Activated CD4-positive, alpha-beta T cell treated with anti-CD3 and anti-CD28 coated beads, Interleukin-2, amount 50 U/mL, for 24 hours (primary cell): ENCODE measurements at regions not wholly inside any gene's neighbourhood (a gene's known extent, or its start where the extent isn't known, plus 50 kb on each side); places are given as distances from the start of the nearest gene placed in this dataset.
"Not testable (repeated sequence)": the region's sequence is repeated elsewhere in the genome, so short reads cannot be mapped to it uniquely, and the experiment has no call there.

Experiments
- DNase-seq, 2 donors: peaks; one replicate each; pipeline ENCODE4 v3.0.0-alpha.2; 2020; ENCODE audit warnings: low read depth in 1 of 2, low spot score in 1 of 2

GRCh38 chr11:35046681-35047080 lies 92.3 kb upstream of the CD44 start:
- no peak for DNase-seq

DNA sequence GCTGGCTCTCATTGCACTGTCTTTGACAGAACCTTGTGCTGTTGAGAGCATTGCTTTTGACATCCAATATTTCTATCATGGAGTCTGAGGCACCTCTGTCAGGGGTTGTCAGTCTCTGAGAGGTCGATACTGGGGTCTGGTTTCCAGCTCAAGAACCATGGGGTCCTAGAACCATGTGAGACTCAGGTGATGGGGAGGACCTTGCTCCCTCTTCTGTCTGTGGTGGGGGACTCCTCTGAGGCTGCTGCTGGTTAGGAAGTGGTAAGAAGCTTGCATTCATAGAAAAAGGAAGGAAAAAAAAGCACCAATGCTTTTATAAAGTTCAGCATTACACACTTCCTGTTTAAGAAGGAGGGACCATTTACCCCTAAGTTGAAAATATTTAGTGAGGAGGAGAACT lies 91.8 kb upstream of the CD44 start:
- no peak for DNase-seq

DNA sequence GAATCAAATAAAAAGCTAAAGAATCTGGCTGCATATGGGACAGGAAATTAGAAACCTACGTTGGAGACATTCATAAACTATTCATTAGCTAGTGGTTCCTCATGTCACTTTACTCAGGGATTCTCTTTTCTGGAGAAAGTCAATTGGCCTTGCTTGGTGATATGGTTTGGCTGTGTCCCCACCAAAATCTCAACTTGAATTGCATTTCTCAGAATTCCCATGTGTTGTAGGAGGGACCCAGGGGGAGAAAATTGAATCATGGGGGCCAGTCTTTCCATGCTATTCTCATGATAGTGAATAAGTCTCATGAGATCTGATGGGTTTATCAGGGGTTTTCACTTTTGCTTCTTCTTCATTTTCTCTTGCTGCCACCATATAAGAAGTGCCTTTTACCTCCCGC lies 91.2 kb upstream of the CD44 start:
- no peak for DNase-seq

DNA sequence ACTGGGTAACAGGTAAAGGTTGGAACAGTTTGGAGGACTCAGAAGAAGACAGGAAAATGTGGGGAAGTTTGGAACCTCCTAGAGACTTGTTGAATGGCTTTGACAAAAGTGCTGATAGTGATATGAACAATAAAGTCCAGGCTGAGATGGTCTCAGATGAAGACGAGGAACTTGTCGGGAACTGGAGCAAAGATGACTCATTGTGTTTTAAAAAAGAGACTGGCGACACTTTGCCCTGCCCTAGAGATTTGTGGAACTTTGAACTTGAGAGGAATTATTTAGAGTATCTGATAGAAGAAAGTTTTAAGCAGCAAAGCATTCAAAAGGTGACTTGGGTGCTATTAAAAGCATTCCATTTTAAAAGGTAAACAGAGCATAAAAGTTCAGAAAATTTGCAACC lies 90.6 kb upstream of the CD44 start:
- not testable (repeated sequence) for DNase-seq

GRCh38 chr11:35049859-35050531 lies 89.0 kb upstream of the CD44 start:
- DNase-seq: no peak

DNA sequence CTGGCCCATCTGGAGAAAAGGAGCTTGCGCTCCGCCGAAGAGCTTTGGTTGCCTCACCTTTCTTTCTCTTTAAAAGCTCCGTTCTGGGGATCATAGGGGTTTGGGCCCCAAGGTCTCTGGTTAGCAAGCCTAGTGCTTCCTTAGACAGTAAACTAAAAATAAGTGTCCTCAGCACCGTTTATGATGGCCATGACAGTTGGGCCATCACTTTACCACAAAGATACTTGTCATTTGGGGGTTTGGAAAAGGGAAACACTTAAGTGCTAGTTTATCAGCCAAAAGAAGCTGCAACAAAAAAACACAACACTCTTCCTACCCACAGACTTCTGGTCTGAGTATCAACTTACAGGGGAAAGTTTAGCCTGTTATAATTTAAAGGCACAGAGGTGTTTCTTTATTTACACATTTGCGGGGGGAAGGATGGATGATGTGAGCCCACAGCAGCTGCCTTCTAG lies 88.4 kb upstream of the CD44 start:
- no peak for DNase-seq

GRCh38 chr11:35056391-35057093 lies 82.4 kb upstream of the CD44 start:
- DNase-seq: no peak

GRCh38 chr11:35057926-35058668 lies 80.9 kb upstream of the CD44 start:
- DNase-seq: no peak

DNA sequence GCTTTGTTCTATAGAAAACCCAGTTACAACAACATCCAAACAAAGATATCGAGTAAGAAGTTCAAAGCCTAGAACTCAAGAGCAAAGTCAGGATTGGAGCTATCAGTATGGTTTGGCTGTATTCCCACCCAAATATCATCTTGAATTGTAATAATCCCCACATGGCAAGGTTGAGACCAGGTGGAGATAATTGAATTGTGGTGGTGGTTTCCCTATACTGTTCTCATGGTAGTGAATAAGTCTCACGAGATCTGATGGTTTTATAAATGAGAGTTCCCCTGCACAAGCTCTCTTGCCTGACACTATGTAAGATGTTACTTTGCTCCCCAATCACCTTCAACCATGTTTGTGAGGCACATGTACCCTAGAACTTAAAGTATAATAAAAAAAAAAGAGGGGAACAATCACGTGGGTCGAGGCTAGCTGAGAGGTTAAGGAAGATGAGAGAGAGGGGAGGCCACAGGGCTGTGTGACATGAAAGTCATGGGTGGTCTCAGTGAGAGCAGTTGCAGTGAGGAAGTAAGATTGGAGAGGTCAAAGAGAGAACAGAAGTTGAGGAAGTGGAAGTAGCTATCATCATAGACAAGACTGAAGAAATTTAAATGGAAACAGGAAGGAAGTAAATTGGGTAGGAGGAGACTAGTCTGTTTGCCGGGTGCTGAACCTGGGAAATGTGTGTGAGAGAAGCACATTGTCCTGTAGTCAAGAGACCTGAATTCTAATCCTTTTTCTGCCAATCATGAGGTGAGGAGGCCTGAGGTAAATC lies 80.1 kb upstream of the CD44 start:
- no peak for DNase-seq

GRCh38 chr11:35061516-35062440 lies 77.2 kb upstream of the CD44 start:
- no peak for DNase-seq

DNA sequence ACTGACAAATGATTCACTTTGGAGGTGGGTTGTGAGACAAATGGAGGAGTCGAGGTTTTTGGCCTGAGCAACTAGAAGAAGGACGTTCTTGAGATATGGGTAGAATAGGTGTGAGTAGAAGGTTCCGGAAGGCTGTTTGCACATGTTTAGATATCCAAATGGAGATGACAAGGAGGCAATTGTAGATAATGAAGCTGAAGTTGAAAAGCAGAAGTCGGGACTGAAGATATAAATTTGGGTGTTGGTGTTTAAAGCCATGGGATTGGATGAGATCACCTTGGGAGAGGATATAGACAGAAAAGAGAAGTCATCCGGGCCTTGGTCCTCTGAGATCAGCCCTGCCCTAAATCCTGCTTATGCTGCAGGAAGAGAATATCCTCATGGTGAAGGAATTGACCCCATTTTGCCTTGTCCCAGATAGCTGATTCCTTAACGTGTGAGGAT lies 75.5 kb upstream of the CD44 start:
- no peak for DNase-seq

GRCh38 chr11:35064114-35064800 lies 74.7 kb upstream of the CD44 start:
- DNase-seq: no peak

GRCh38 chr11:35065566-35065965 lies 73.4 kb upstream of the CD44 start:
- no peak for DNase-seq

DNA sequence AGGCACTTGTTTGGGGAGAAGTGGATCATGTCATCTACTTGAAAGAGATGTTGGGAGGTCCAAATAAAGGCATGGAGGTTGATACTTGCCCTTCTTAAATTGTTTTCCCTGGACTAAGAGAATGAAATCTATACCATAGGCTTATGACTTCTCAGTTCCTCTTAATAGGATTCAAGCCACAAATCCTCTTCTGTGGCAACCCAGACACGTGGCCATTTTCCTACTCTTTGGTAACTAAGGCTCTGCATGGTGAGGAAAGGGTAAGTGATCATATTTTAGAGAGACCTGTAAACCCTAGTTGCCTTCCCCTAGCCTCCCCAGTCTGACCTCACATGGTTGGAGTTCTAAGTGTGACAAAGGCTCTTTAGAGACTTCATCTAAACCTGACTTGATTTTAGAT lies 72.9 kb upstream of the CD44 start:
- no peak for DNase-seq

DNA sequence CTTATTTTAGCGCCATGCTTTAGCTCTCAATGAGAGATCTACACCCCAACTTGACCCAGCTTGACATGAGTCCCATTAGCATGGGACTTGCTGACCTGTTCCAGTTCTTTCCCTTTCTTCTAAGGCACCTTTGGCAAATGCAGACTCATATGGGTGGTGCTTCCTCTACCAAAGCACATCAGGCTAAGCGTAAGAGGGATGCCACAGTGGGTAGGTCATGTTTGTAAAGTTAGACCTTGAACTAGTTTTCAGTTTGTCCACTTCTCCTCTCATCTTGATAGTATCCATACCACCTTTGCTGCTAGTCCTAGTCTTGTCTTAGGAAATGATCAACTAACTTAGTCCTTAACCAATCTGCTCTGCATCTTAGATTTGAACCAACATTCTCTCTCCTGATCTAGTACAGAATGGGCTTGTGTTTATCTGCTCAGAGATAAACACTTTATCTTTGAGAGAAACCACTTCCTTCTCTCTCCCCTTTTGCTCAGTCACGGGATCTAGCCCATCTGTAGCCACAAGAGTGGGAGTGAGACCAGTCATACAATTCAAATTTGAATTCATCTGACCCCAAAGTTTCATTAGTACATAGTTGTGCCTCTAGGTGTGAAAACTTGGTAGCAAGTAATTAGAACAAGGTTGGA lies 72.1 kb upstream of the CD44 start:
- DNase-seq: no peak

DNA sequence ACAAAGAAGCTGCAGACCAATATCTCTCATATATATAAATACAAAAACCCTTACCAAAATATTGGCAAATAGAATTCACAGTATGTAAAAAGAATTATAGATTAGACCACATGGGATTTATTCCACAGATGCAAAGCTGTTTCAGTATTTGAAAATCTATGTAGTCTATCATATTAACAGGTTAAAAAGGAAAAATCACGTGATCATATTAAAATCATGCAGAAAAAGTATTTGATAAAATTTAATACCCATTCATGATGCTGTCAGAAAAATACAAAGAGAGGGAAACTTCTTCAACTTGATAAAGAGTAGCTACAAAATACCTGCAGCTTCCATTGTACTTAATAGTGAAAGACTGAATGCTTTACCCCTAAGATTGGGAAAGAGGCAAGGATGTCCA lies 67.2 kb upstream of the CD44 start:
- no peak for DNase-seq

- peak in 1 of 2 donors; percentile 42 for DNase-seq
Observed at GRCh38 chr11:35073691-35074419, 65.1 kb upstream of the CD44 start.
